Endothelial cell of umbilical vein (primary cell): ENCODE measurements at regions not wholly inside any gene's neighbourhood (a gene's known extent, or its start where the extent isn't known, plus 50 kb on each side); places are given as distances from the start of the nearest gene placed in this dataset.

ENCODE experiments used
- BruUV-seq: library from RNA; stranded (reverse); fragments of 400-500 nt; replicated peaks from 2 replicates; lab custom pipeline; 2021; lab: Mats Ljungman, UMichigan
- CTCF ChIA-PET: fragments of 300-600, 350-600 bp; sonication (Branson Sonifier 250); formaldehyde crosslinking; loops from one replicate; lab custom pipeline; 2021; ENCODE audit warnings: antibody characterized with exemption, inconsistent platforms; lab: Charles Lee
- POLR2A ChIA-PET: fragments of 300-600, 350-600 bp; sonication (Branson Sonifier 250); formaldehyde crosslinking; loops from one replicate; lab custom pipeline; 2021; ENCODE audit warnings: antibody characterized with exemption, inconsistent platforms; lab: Charles Lee
- DNase-seq: peaks from one replicate; pipeline ENCODE4 v3.0.0-alpha.2; 2011; ENCODE audit warnings: low read depth, low spot score
- FAIRE-seq: peaks from 2 replicates; lab custom pipeline; 2011; peaks lifted over from hg19 to GRCh38; lab: Jason Lieb, UNC
- H2AFZ ChIP-seq: 2 replicates; pipeline ENCODE4 v1.6.0; 2012; ENCODE audit warnings: low read depth, low read length, control low read depth, inconsistent platforms
- H3K27ac ChIP-seq: 2 replicates; pipeline ENCODE4 v1.5.1; 2011; ENCODE audit warnings: low read depth, mild to moderate bottlenecking, control low read depth, low read length, moderate library complexity; ENCODE audit not compliant: insufficient read depth
- H3K27me3 ChIP-seq, 2 experiments: 2 replicates each; pipeline versions ENCODE4 v1.6.0 to v1.6.1; 2011; ENCODE audit warnings: low read length in 2 of 2, mixed read lengths in 1 of 2; ENCODE audit not compliant: control insufficient read depth in 2 of 2, insufficient read depth in 2 of 2
- H3K36me3 ChIP-seq, 2 experiments: 2 replicates in 1 of 2; 3 replicates in 1 of 2; pipeline ENCODE4 v1.5.1; 2011; ENCODE audit warnings: low read length in 2 of 2, mild to moderate bottlenecking in 1 of 2, moderate library complexity in 1 of 2; ENCODE audit not compliant: control insufficient read depth in 2 of 2, insufficient read depth in 2 of 2; ENCODE audit errors: extremely low read depth in 1 of 2
- H3K4me1 ChIP-seq: 3 replicates; pipeline ENCODE4 v1.5.1; 2011; ENCODE audit warnings: mild to moderate bottlenecking, low read length; ENCODE audit not compliant: control insufficient read depth, insufficient read depth; ENCODE audit errors: extremely low read depth
- H3K4me2 ChIP-seq: 2 replicates; pipeline ENCODE4 v1.6.1; 2011; ENCODE audit warnings: low read length, control low read depth, mixed read lengths; ENCODE audit not compliant: insufficient read depth
- H3K4me3 ChIP-seq, 3 experiments: fragments of 200-600 bp in 1 of 3; sonication (generic), shearing (Covaris generic) in 1 of 3; replicated peaks in 1 of 3; 2 replicates each; pipeline ENCODE4 v1.5.1; 2011 to 2016; ENCODE audit warnings: control low read depth in 3 of 3, low read length in 3 of 3, mild to moderate bottlenecking in 2 of 3, inconsistent platforms in 1 of 3, low read depth in 1 of 3, moderate library complexity in 1 of 3; ENCODE audit not compliant: insufficient read depth in 1 of 3
- H3K79me2 ChIP-seq: 2 replicates; pipeline ENCODE4 v1.6.0; 2012; ENCODE audit warnings: low read length, inconsistent platforms; ENCODE audit not compliant: control insufficient read depth, insufficient read depth
- H3K9ac ChIP-seq: replicated peaks from 2 replicates; pipeline ENCODE3; 2011; ENCODE audit warnings: low read length, control low read depth; ENCODE audit not compliant: insufficient read depth; ENCODE audit errors: extremely low read depth
- H3K9me1 ChIP-seq: replicated peaks from 3 replicates; pipeline ENCODE4 v1.6.0; 2011; ENCODE audit warnings: mild to moderate bottlenecking, low read length; ENCODE audit not compliant: control insufficient read depth, insufficient read depth; ENCODE audit errors: extremely low read depth
- H3K9me3 ChIP-seq: replicated peaks from 2 replicates; pipeline ENCODE4 v1.5.1; 2012; ENCODE audit warnings: low read length, inconsistent platforms; ENCODE audit not compliant: control insufficient read depth, insufficient read depth
- H4K20me1 ChIP-seq: replicated peaks from 2 replicates; pipeline ENCODE3; 2011; ENCODE audit warnings: mild to moderate bottlenecking, low read length; ENCODE audit not compliant: control insufficient read depth, insufficient read depth; ENCODE audit errors: extremely low read depth
- EZH2 ChIP-seq: IDR thresholded peaks from 2 replicates; pipeline ENCODE4 v1.6.1; 2012; ENCODE audit warnings: borderline replicate concordance, low read depth, mild to moderate bottlenecking, moderate library complexity, low read length, inconsistent platforms; ENCODE audit not compliant: severe bottlenecking
- FOS ChIP-seq: IDR thresholded peaks from 2 replicates; pipeline ENCODE4 v1.6.1; 2011; ENCODE audit warnings: mild to moderate bottlenecking, low read length, moderate library complexity, borderline replicate concordance; ENCODE audit not compliant: insufficient read depth
- GATA2 ChIP-seq: IDR thresholded peaks from 2 replicates; pipeline ENCODE4 v1.7.0; 2011; ENCODE audit warnings: low read depth, mild to moderate bottlenecking, moderate library complexity, mixed read lengths, low read length; ENCODE audit not compliant: insufficient read length, insufficient read depth
- JUN ChIP-seq: IDR thresholded peaks from 2 replicates; pipeline ENCODE4 v1.6.1; 2011; ENCODE audit warnings: borderline replicate concordance, low read depth; ENCODE audit not compliant: insufficient read length, insufficient read depth
- MYC ChIP-seq: IDR thresholded peaks from one replicate; pipeline ENCODE4 v1.6.1; 2011; ENCODE audit warnings: mild to moderate bottlenecking, low read depth, low read length
- POLR2A ChIP-seq: IDR thresholded peaks from 2 replicates; pipeline ENCODE4 v1.6.1; 2012; ENCODE audit warnings: low read depth, mild to moderate bottlenecking, control low read depth, low read length
- POLR2AphosphoS5 ChIP-seq: IDR thresholded peaks from 2 replicates; pipeline ENCODE4 v1.6.1; 2012; ENCODE audit warnings: low read depth, mild to moderate bottlenecking, control low read depth, low read length, moderate library complexity; ENCODE audit not compliant: insufficient read depth
- dilution Hi-C: fragments of 300-500 bp; cut with MboI; formaldehyde crosslinking; loops from one replicate; pipeline ENCODE4 v1.15.0; 2019; ENCODE audit warnings: low sequenced_read_pairs; ENCODE audit not compliant: extremely low pct_ligation_motif_present
- intact Hi-C: fragments of 100-400 bp; cut with micrococcal nuclease; formaldehyde crosslinking; loops from one replicate; pipeline ENCODE4 v1.10.0; 2022
- TF ChIP-seq, protein P1 (sequence below): IDR thresholded peaks from 2 replicates; pipeline ENCODE4 v1.6.1; 2011; ENCODE audit not compliant: insufficient read depth, insufficient read length
- TF ChIP-seq, protein P2 (sequence below), 2 donors: IDR thresholded peaks; 1 replicate in 1 of 2; 2 replicates in 1 of 2; pipeline ENCODE4 v1.5.1; 2011; ENCODE audit warnings: low read length in 2 of 2, mild to moderate bottlenecking in 2 of 2, moderate library complexity in 2 of 2, control low read depth in 1 of 2, inconsistent platforms in 1 of 2, low read depth in 1 of 2; ENCODE audit not compliant: insufficient read depth in 1 of 2; ENCODE audit errors: extremely low read depth in 1 of 2

DNA sequence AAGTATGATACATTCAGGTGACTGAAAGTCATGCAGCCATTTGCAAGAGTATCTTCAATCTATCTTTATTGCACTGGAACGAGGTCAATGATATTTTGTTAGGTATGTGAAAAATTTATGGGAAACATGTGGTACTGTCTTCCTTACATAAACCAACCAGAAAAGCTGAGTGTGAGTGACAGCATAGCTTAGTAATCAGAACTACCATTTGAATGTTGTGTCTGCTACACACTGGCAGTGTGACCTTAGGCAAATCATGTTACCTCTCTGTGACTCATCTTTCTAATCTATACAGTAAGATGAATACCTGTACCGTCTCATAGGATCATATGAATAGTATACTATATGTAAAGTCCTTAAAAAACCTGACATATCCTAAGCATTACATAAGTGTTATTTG is 337.9 kb upstream of the IL12A start:
- DNase-seq (no peak), FAIRE-seq (no peak)
- Histone ChIP-seq H4K20me1 (no peaks in the 10 kb centered on the region), H3K36me3 (no peaks in the 10 kb centered on the region), H3K27me3 (no peaks in the 10 kb centered on the region), H3K4me2 (no peak overlapping the region), H3K79me2 (no peaks in the 10 kb centered on the region), H3K4me1 (no peaks in the 10 kb centered on the region), H3K9me3 (no peaks in the 10 kb centered on the region), H3K9ac (no peak overlapping the region), H3K4me3 (no peak overlapping the region), H3K27ac (no peak overlapping the region), H3K9me1 (no peaks in the 10 kb centered on the region), H2AFZ (no peak overlapping the region)
- POLR2A ChIA-PET: no interaction called here
- intact Hi-C loops: no loop called here
- dilution Hi-C loops: no loop called here
- CTCF ChIA-PET: interaction anchor here (3.0 kb wide), 1 partner anchor 14 kb away, joined by 9 read pairs; no protein-coding TSS in a partner anchor
- no TSS peak for BruUV-seq
- TF ChIP-seq MYC (no peak), JUN (no peak), GATA2 (no peak), POLR2AphosphoS5 (no peak), FOS (no peak), POLR2A (no peak), EZH2 (no peak)
- TF ChIP-seq, protein P1, sequence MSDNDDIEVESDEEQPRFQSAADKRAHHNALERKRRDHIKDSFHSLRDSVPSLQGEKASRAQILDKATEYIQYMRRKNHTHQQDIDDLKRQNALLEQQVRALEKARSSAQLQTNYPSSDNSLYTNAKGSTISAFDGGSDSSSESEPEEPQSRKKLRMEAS: no peak
- TF ChIP-seq, protein P2, sequence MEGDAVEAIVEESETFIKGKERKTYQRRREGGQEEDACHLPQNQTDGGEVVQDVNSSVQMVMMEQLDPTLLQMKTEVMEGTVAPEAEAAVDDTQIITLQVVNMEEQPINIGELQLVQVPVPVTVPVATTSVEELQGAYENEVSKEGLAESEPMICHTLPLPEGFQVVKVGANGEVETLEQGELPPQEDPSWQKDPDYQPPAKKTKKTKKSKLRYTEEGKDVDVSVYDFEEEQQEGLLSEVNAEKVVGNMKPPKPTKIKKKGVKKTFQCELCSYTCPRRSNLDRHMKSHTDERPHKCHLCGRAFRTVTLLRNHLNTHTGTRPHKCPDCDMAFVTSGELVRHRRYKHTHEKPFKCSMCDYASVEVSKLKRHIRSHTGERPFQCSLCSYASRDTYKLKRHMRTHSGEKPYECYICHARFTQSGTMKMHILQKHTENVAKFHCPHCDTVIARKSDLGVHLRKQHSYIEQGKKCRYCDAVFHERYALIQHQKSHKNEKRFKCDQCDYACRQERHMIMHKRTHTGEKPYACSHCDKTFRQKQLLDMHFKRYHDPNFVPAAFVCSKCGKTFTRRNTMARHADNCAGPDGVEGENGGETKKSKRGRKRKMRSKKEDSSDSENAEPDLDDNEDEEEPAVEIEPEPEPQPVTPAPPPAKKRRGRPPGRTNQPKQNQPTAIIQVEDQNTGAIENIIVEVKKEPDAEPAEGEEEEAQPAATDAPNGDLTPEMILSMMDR (IDR thresholded peaks at IDR 0.05; ENCODE audit: extremely low read depth in 1 of 2, insufficient read depth in 1 of 2, low read depth in 1 of 2, low read length in 2 of 2): no peak
